ENCODE measurements at regions not wholly inside any gene's neighbourhood (a gene's known extent, or its start where the extent isn't known, plus 50 kb on each side); places are given as distances from the start of the nearest gene placed in this dataset.

DNA sequence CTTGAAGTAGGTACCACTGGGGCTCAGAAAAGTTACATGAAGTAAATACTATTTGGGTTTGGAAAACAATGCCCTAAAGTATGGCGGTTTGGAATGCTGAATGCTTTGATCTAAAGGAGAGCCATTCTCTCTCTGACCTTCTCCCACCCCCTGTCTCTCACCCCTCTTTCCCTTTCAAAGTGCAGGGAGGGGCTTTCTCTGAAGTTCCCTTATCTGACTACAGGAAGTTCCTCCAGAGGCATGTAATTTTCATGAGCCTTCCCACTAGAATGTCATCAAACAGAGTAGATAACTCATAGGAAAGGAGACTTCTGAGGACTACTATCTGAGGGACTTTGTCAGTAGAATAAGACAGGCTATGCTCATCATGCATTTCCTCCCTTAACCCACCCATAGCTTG is 216.7 kb upstream of the PCSK2 start:
- TF ChIP-seq, protein P1, sequence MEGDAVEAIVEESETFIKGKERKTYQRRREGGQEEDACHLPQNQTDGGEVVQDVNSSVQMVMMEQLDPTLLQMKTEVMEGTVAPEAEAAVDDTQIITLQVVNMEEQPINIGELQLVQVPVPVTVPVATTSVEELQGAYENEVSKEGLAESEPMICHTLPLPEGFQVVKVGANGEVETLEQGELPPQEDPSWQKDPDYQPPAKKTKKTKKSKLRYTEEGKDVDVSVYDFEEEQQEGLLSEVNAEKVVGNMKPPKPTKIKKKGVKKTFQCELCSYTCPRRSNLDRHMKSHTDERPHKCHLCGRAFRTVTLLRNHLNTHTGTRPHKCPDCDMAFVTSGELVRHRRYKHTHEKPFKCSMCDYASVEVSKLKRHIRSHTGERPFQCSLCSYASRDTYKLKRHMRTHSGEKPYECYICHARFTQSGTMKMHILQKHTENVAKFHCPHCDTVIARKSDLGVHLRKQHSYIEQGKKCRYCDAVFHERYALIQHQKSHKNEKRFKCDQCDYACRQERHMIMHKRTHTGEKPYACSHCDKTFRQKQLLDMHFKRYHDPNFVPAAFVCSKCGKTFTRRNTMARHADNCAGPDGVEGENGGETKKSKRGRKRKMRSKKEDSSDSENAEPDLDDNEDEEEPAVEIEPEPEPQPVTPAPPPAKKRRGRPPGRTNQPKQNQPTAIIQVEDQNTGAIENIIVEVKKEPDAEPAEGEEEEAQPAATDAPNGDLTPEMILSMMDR (IDR thresholded peaks at IDR 0.05; ENCODE audit: insufficient read depth, missing control alignments), result no peak
- DNase-seq (ENCODE audit: insufficient read length, low spot score), result no peak
- FAIRE-seq, result no peak

DNA sequence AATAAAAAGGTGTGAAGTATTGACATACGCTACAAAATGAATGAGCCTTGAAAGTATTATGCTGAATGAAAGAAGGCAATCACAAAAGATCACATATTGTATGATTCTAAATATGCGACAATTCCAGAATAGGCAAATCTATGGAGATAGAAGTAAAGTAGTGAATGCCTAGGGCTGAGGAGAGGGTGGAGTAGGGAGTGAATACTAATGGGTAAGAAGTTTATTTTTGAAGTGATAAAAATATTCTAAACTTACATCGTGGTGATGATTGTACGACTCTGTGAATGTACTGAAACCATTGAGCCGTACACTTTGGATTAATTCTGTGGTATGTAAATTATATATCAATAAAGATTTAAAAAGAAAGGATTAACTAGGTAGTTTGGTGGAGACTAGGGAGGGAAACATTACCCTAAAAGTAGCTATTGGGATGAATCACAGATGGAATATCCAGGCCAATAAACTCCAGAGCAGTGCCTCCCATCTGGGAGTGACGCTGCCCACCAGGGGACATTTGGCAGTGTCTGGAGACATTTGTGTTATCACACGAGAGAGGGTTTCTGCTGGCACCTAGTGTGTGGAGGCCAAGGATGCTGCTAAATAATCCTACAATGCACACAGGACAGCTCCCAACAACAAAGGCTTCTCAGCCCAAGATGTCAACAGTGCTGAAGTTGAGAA is 214.2 kb upstream of the PCSK2 start:
- TF ChIP-seq, protein P1 (IDR thresholded peaks at IDR 0.05; ENCODE audit: insufficient read depth, missing control alignments), result no peak
- DNase-seq (ENCODE audit: insufficient read length, low spot score) (no peak), FAIRE-seq (no peak)

DNA sequence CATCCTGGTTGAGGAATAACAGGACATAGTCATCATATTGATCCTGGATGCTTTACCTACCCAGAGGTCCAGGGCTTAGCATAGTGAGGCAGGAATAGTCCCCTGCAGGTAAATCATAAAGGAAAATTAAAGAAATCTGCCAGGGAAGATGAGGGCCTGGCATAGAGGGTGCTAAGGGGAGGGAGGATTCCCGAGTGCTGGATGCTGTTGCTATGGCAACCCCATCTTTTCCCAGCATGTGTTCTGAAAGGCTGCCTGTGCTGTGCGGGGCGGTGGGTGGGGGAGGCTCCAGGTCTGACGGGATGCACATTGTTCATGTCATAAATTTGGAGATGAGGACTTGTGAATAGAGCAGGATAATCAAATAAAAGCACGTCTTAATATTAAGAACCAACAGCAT is 212.6 kb upstream of the PCSK2 start:
- FAIRE-seq (no peak), DNase-seq (ENCODE audit: insufficient read length, low spot score) (no peak)
- TF ChIP-seq, protein P1 (IDR thresholded peaks at IDR 0.05; ENCODE audit: insufficient read depth, missing control alignments), result no peak

DNA sequence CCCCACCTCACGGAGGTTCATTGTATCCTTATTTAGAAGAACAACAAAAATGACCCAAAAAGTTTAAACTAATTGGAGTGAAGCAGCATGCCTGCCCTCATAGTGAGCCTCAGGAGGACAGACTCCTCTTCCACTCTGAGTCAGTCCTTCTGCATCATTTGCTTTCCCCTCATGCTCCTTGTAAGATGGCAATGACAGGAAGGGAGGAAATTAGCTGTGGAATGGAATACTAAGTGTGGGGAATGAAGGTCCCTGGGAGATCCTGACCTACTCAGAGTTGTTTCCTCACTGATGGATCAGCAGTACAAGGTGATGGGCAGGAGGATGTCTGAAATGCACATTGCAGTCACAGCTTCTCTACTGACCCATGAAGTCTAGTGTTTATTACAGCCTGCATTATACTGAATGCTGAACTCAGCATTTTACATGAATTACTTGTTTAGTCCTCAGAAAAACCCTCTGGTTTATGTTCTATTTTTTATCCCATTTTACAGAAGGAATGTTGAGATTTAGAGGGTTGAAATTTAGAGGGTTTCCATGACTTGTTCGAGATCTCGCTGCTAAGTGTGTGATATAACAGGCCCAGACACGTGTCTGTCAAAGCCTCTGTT is 212.0 kb upstream of the PCSK2 start:
- FAIRE-seq, result no peak
- TF ChIP-seq, protein P1 (IDR thresholded peaks at IDR 0.05; ENCODE audit: insufficient read depth, missing control alignments), result no peak
- no peak for DNase-seq (ENCODE audit: insufficient read length, low spot score)

DNA sequence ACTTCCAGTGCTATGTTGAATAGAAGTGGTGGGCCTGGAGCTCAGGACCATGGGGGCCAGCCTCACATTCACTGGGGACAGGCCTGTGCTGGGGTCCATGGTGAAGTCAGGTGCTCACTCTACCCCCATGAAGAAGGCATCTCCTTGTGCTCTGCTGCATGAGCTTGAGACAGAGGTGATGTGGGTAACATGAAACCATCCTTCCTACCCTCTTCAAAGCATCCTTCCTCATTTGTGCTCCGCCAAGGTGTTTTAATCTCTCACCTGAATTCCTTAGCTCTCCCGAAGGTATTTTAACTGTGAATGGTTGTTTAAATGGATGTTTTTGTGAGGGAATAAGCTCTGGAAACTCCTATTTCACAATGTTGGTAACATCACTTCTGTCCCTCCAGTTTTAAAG is 209.6 kb upstream of the PCSK2 start:
- TF ChIP-seq, protein P1 (IDR thresholded peaks at IDR 0.05; ENCODE audit: insufficient read depth, missing control alignments), result no peak
- FAIRE-seq, result no peak
- DNase-seq (ENCODE audit: insufficient read length, low spot score), result no peak

DNA sequence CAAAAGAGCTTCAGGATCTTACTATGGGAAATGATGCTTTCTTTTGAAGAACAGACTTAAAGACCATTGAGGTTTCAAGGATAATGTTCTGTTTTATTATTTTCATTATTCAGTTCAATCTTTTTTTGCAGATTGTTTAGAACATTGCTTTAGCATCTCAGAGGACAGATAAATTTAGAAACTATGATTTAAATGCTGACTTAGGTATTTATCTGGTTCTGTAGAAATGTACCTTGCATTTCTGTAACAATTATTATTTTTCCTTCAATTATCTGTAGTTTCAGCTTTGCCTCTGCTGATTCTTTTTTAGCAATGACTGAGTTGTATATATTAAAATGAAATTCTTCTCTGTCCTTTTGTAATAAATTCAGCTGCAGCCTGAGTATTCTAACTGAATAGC is 205.4 kb upstream of the PCSK2 start:
- no peak for FAIRE-seq
- DNase-seq (ENCODE audit: insufficient read length, low spot score), result no peak
- TF ChIP-seq, protein P1 (IDR thresholded peaks at IDR 0.05; ENCODE audit: insufficient read depth, missing control alignments), result no peak

DNA sequence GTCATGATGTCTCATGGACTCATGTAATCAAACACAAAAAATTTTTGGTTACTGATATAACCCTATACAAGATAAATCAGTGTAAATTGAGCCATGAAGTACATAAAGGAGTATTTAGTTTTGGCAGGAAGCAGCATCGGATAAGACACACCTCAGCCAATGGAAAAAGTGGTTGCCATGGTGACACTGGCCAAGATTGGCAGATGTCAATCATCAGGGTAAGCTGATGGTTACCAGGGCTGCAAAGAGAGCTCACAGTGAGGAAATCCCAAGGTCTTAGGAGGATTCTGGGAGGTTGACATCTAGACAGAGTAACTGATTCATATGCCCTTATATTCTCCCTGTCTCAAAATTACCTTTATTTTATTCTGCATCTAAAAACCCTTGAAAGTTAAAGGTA is 203.8 kb upstream of the PCSK2 start:
- FAIRE-seq, result no peak
- DNase-seq (ENCODE audit: insufficient read length, low spot score), result no peak
- TF ChIP-seq, protein P1 (IDR thresholded peaks at IDR 0.05; ENCODE audit: insufficient read depth, missing control alignments), result no peak
